HG02610 (cell line): ENCODE measurements at regions not wholly inside any gene's neighbourhood (a gene's known extent, or its start where the extent isn't known, plus 50 kb on each side); places are given as distances from the start of the nearest gene placed in this dataset.

Source experiments
- ATAC-seq: cut with Tn5 transposase; IDR thresholded peaks from one replicate; pipeline ENCODE4 v1.9.1; 2021; ENCODE audit warnings: mild to moderate bottlenecking, moderate library complexity; ENCODE audit not compliant: unreplicated experiment

- no peak for ATAC-seq
Observed at GRCh38 chr2:30310371-30310770, 79.0 kb downstream of the LBH start.

GRCh38 chr2:30310955-30311354 is 79.6 kb downstream of the LBH start:
- ATAC-seq = no peak

GRCh38 chr2:30311711-30312110 is 80.4 kb downstream of the LBH start:
- no peak for ATAC-seq

GRCh38 chr2:30312916-30313315 is 81.6 kb downstream of the LBH start:
- ATAC-seq = no peak

GRCh38 chr2:30314981-30315380 is 83.6 kb downstream of the LBH start:
- no peak for ATAC-seq

- ATAC-seq = peak; percentile 47
Observed at GRCh38 chr2:30315391-30316063, 84.2 kb downstream of the LBH start.

- no peak for ATAC-seq
Observed at GRCh38 chr2:30316408-30316807, 85.1 kb downstream of the LBH start.

- no peak for ATAC-seq
Observed at GRCh38 chr2:30318987-30319782, 87.9 kb downstream of the LBH start.

- no peak for ATAC-seq
Observed at GRCh38 chr2:30321466-30321865, 90.1 kb downstream of the LBH start.

GRCh38 chr2:30323499-30323898 is 92.2 kb downstream of the LBH start:
- ATAC-seq = no peak

GRCh38 chr2:30324245-30324908 is 93.0 kb downstream of the LBH start:
- no peak for ATAC-seq

GRCh38 chr2:30325600-30326328 is 94.4 kb downstream of the LBH start:
- peak; percentile 60 for ATAC-seq

- ATAC-seq = peak; percentile 9
Observed at GRCh38 chr2:30326497-30326896, 95.2 kb downstream of the LBH start.

- no peak for ATAC-seq
Observed at GRCh38 chr2:30331038-30331437, 99.7 kb downstream of the LBH start.

GRCh38 chr2:30331869-30332268 is 100.5 kb downstream of the LBH start:
- no peak for ATAC-seq

GRCh38 chr2:30332791-30333453 is 101.6 kb downstream of the LBH start:
- no peak for ATAC-seq

- no peak for ATAC-seq
Observed at GRCh38 chr2:30334762-30335363, 103.5 kb downstream of the LBH start.

GRCh38 chr2:30336084-30336483 is 104.8 kb downstream of the LBH start:
- ATAC-seq = no peak

GRCh38 chr2:30336978-30337841 is 105.9 kb downstream of the LBH start:
- peak; percentile 88 for ATAC-seq
